ENCODE measurements at regions not wholly inside any gene's neighbourhood (a gene's known extent, or its start where the extent isn't known, plus 50 kb on each side); places are given as distances from the start of the nearest gene placed in this dataset.

DNA sequence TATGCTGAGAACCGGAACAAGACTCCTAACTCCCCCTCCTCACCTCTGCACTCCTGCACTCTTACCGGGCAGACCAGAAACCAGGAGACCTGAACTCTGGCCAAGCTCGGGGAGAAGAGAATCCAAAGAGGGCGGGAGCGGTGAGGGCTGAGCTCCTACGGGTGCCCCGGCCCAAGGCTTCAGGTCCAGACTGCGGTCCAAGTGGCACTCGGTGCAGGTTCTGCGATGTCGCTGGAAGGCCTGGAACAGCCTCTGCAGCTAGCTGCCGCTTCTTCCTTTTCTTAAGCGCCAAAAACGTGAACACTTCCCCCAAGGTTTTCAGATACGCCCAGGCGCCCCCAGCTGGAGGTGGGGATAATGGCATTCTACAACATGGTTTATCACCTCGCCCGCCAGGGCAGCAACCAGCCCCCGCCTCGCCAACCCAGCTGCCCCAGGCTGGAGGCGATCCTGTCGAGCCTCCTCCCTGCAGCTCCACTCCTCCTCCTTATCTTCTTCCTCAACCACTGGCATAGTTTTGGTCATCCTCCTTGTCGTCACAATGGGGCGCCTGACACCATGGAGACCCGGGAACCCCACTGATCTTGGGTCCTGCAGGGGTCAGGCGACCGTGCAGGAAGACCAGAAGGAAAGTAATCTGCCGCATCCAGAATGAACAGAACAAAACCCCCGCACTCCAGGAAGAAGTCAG is 1735.9 kb downstream of the TP53TG3F start:
- DNase-seq (no peak), ATAC-seq (no peak)
- Histone ChIP-seq H3K27ac (ENCODE audit: low read depth, low read length) (no peak overlapping the region), H3K4me3 (ENCODE audit: low read length) (no peak overlapping the region), H3K9me3 (ENCODE audit: control insufficient read depth in 2 of 3, low read length in 3 of 3) (peaks cover 0 to 60% (median 0%) of the 10 kb centered on the region in 3 experiments), H3K27me3 (ENCODE audit: control insufficient read depth in 2 of 2, insufficient read depth in 2 of 2, low read length in 2 of 2) (no peaks in the 10 kb centered on the region), H3K36me3 (ENCODE audit: control insufficient read depth in 2 of 3, insufficient read depth in 3 of 3, low read length in 3 of 3) (no peaks in the 10 kb centered on the region), H3K4me1 (ENCODE audit: control insufficient read depth in 2 of 2, insufficient read depth in 2 of 2, low read length in 2 of 2) (no peaks in the 10 kb centered on the region)
- Mint-ChIP-seq H3K4me3 (no peak overlapping the region), H3K27me3 (no peaks in the 10 kb centered on the region), H3K4me1 (no peaks in the 10 kb centered on the region), H3K36me3 (no peaks in the 10 kb centered on the region), H3K27ac (no peak overlapping the region), H3K9me3 (peaks cover 4 to 55% (median 20%) of the 10 kb centered on the region in 11 donors)
- intact Hi-C loops (cut with micrococcal nuclease): no loop called here
- POLR2A ChIA-PET: no interaction called here
- CTCF ChIA-PET: no interaction called here

GRCh38 chr16:35195864-35196216 is 1736.4 kb downstream of the TP53TG3F start:
- no peak overlapping the region for H3K27ac ChIP-seq (ENCODE audit: low read depth, low read length)
- no peak for ATAC-seq
- Mint-ChIP-seq H3K4me1 (no peaks in the 10 kb centered on the region), H3K27me3 (no peaks in the 10 kb centered on the region), H3K36me3 (no peaks in the 10 kb centered on the region), H3K27ac (no peak overlapping the region), H3K9me3 (peaks cover 4 to 59% (median 20%) of the 10 kb centered on the region in 11 donors), H3K4me3 (no peak overlapping the region)
- peaks cover 0 to 64% (median 0%) of the 10 kb centered on the region in 3 experiments for H3K9me3 ChIP-seq (ENCODE audit: control insufficient read depth in 2 of 3, low read length in 3 of 3)
- H3K36me3 ChIP-seq (ENCODE audit: control insufficient read depth in 2 of 3, insufficient read depth in 3 of 3, low read length in 3 of 3): no peaks in the 10 kb centered on the region
- H3K27me3 ChIP-seq (ENCODE audit: control insufficient read depth in 2 of 2, insufficient read depth in 2 of 2, low read length in 2 of 2): no peaks in the 10 kb centered on the region
- ChIA-PET CTCF (no interaction called here), POLR2A (no interaction called here)
- intact Hi-C loops (cut with micrococcal nuclease): no loop called here
- H3K4me3 ChIP-seq (ENCODE audit: low read length): no peak overlapping the region
- DNase-seq: no peak
- H3K4me1 ChIP-seq (ENCODE audit: control insufficient read depth in 2 of 2, insufficient read depth in 2 of 2, low read length in 2 of 2): no peaks in the 10 kb centered on the region

DNA sequence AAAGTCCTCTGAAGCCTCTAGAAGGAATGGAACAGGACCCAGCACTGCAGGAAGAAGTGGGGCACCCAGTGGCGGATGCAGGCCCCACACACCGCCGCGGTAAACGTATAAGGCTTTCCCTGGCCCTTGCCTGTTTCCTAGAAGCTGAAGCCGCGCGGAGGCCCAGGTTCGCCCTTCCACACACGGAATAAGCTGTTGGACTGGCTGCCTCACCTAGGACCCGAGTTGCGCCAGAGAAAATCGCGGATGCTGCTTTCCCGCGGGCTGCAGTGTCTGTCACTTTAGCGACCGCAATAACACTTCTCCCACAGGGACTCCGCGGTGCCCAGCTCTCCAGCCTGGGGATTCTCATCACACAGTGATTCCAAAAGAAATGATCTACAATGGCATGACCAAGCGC is 1736.9 kb downstream of the TP53TG3F start:
- Mint-ChIP-seq H3K4me3 (no peak overlapping the region), H3K36me3 (peaks cover 0 to 3% (median 0%) of the 10 kb centered on the region in 5 donors), H3K27me3 (no peaks in the 10 kb centered on the region), H3K27ac (no peak overlapping the region), H3K4me1 (no peaks in the 10 kb centered on the region), H3K9me3 (peaks cover 4 to 62% (median 22%) of the 10 kb centered on the region in 11 donors)
- CTCF ChIA-PET: no interaction called here
- no peak for ATAC-seq
- no peak for DNase-seq
- Histone ChIP-seq H3K27me3 (ENCODE audit: control insufficient read depth in 2 of 2, insufficient read depth in 2 of 2, low read length in 2 of 2) (no peaks in the 10 kb centered on the region), H3K4me1 (ENCODE audit: control insufficient read depth in 2 of 2, insufficient read depth in 2 of 2, low read length in 2 of 2) (no peaks in the 10 kb centered on the region), H3K36me3 (ENCODE audit: control insufficient read depth in 2 of 3, insufficient read depth in 3 of 3, low read length in 3 of 3) (no peaks in the 10 kb centered on the region), H3K9me3 (ENCODE audit: control insufficient read depth in 2 of 3, low read length in 3 of 3) (peaks cover 0 to 64% (median 0%) of the 10 kb centered on the region in 3 experiments), H3K27ac (ENCODE audit: low read depth, low read length) (no peak overlapping the region), H3K4me3 (ENCODE audit: low read length) (no peak overlapping the region)
- intact Hi-C loops (cut with micrococcal nuclease): no loop called here
- POLR2A ChIA-PET: no interaction called here

DNA sequence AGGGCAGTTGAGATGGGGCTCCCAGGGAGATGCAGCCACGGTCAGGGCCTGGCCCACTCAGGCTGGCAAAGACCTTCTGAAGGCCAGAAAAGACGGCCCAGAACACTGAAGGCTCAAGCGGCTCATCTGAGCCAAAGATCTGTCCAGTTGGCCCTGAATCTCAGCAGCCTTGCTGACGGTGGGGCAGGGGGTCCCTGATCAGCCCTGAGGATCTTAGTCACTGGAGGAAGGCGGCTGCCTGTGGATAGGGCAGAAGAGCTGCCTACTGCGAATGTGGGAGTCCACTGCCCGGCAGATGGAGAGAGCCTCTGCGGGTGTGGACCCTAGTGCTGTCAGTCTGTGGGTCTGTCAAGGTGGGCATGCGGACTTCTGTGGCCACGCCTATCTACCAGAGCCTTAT is 1738.2 kb downstream of the TP53TG3F start:
- ATAC-seq (no peak), DNase-seq (no peak)
- Mint-ChIP-seq H3K4me1 (no peaks in the 10 kb centered on the region), H3K9me3 (peaks cover 6 to 73% (median 29%) of the 10 kb centered on the region in 11 donors), H3K27me3 (no peaks in the 10 kb centered on the region), H3K4me3 (peak overlapping the region in 1 of 10 donors; percentile 16), H3K36me3 (peaks cover 0 to 4% (median 0%) of the 10 kb centered on the region in 5 donors), H3K27ac (no peak overlapping the region)
- H3K9me3 ChIP-seq (ENCODE audit: control insufficient read depth in 2 of 3, low read length in 3 of 3): peaks cover 0 to 66% (median 0%) of the 10 kb centered on the region in 3 experiments
- POLR2A ChIA-PET: no interaction called here
- CTCF ChIA-PET: no interaction called here
- H3K27me3 ChIP-seq (ENCODE audit: control insufficient read depth in 2 of 2, insufficient read depth in 2 of 2, low read length in 2 of 2): no peaks in the 10 kb centered on the region
- H3K4me3 ChIP-seq (ENCODE audit: low read length): no peak overlapping the region
- no peaks in the 10 kb centered on the region for H3K4me1 ChIP-seq (ENCODE audit: control insufficient read depth in 2 of 2, insufficient read depth in 2 of 2, low read length in 2 of 2)
- no peak overlapping the region for H3K27ac ChIP-seq (ENCODE audit: low read depth, low read length)
- no peaks in the 10 kb centered on the region for H3K36me3 ChIP-seq (ENCODE audit: control insufficient read depth in 2 of 3, insufficient read depth in 3 of 3, low read length in 3 of 3)
- intact Hi-C loops (cut with micrococcal nuclease): no loop called here

GRCh38 chr16:35198223-35199199 is 1739.1 kb downstream of the TP53TG3F start:
- Histone ChIP-seq H3K4me1 (ENCODE audit: control insufficient read depth in 2 of 2, insufficient read depth in 2 of 2, low read length in 2 of 2) (no peaks in the 10 kb centered on the region), H3K36me3 (ENCODE audit: control insufficient read depth in 2 of 3, insufficient read depth in 3 of 3, low read length in 3 of 3) (no peaks in the 10 kb centered on the region), H3K27me3 (ENCODE audit: control insufficient read depth in 2 of 2, insufficient read depth in 2 of 2, low read length in 2 of 2) (no peaks in the 10 kb centered on the region), H3K9me3 (ENCODE audit: control insufficient read depth in 2 of 3, low read length in 3 of 3) (peaks cover 0 to 66% (median 0%) of the 10 kb centered on the region in 3 experiments), H3K27ac (ENCODE audit: low read depth, low read length) (no peak overlapping the region), H3K4me3 (ENCODE audit: low read length) (no peak overlapping the region)
- no peak for DNase-seq
- H3K27me3 Mint-ChIP-seq: no peaks in the 10 kb centered on the region
- ATAC-seq: no peak
- H3K4me3 Mint-ChIP-seq: no peak overlapping the region
- H3K9me3 Mint-ChIP-seq: peaks cover 6 to 76% (median 29%) of the 10 kb centered on the region in 11 donors
- H3K4me1 Mint-ChIP-seq: no peaks in the 10 kb centered on the region
- CTCF ChIA-PET: no interaction called here
- intact Hi-C loops (cut with micrococcal nuclease): no loop called here
- H3K27ac Mint-ChIP-seq: no peak overlapping the region
- H3K36me3 Mint-ChIP-seq: peaks cover 0 to 4% (median 0%) of the 10 kb centered on the region in 5 donors
- POLR2A ChIA-PET: no interaction called here

GRCh38 chr16:35200662-35201061 is 1741.2 kb downstream of the TP53TG3F start:
- Mint-ChIP-seq H3K4me3 (no peak overlapping the region), H3K4me1 (no peaks in the 10 kb centered on the region), H3K36me3 (peaks cover 0 to 4% (median 0%) of the 10 kb centered on the region in 5 donors), H3K27ac (no peak overlapping the region), H3K9me3 (peaks cover 9 to 63% (median 31%) of the 10 kb centered on the region in 11 donors), H3K27me3 (no peaks in the 10 kb centered on the region)
- Histone ChIP-seq H3K4me3 (ENCODE audit: low read length) (no peak overlapping the region), H3K27ac (ENCODE audit: low read depth, low read length) (no peak overlapping the region), H3K36me3 (ENCODE audit: control insufficient read depth in 2 of 3, insufficient read depth in 3 of 3, low read length in 3 of 3) (no peaks in the 10 kb centered on the region), H3K4me1 (ENCODE audit: control insufficient read depth in 2 of 2, insufficient read depth in 2 of 2, low read length in 2 of 2) (no peaks in the 10 kb centered on the region), H3K9me3 (ENCODE audit: control insufficient read depth in 2 of 3, low read length in 3 of 3) (peaks cover 0 to 47% (median 0%) of the 10 kb centered on the region in 3 experiments), H3K27me3 (ENCODE audit: control insufficient read depth in 2 of 2, insufficient read depth in 2 of 2, low read length in 2 of 2) (no peaks in the 10 kb centered on the region)
- POLR2A ChIA-PET: no interaction called here
- CTCF ChIA-PET: no interaction called here
- no peak for ATAC-seq
- no peak for DNase-seq
- intact Hi-C loops (cut with micrococcal nuclease): no loop called here

Data from naive thymus-derived CD4-positive, alpha-beta T cell (primary cell).